GM18858 (cell line): ENCODE measurements at regions not wholly inside any gene's neighbourhood (a gene's known extent, or its start where the extent isn't known, plus 50 kb on each side); places are given as distances from the start of the nearest gene placed in this dataset.
"Not testable (repeated sequence)": the region's sequence is repeated elsewhere in the genome, so short reads cannot be mapped to it uniquely, and the experiment has no call there.

ENCODE experiments used
- ATAC-seq: cut with Tn5 transposase; IDR thresholded peaks from one replicate; pipeline ENCODE4 v1.9.1; 2021; ENCODE audit not compliant: unreplicated experiment

GRCh38 chr2:19109518-19109917 is 248.9 kb downstream of the OSR1 start:
- ATAC-seq, result no peak

DNA sequence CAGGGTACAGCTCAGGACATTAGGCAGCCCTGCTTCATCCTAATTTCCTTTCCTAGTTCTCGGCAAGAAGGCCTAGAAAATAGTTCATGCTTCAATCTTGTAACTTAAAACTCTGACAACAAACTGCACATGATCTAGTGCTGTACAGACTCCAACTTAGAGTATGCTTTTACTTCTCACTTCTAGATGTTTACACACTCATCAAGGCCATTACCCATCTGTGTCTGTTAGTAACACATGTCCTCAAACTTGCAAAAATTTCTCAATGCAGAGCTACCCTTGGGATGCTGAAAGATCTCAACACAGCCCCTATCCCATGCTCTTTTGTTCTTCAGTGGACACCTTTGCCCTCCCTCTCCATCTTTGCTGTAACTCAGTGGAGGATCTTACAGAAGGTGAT is 252.0 kb downstream of the OSR1 start:
- no peak for ATAC-seq

DNA sequence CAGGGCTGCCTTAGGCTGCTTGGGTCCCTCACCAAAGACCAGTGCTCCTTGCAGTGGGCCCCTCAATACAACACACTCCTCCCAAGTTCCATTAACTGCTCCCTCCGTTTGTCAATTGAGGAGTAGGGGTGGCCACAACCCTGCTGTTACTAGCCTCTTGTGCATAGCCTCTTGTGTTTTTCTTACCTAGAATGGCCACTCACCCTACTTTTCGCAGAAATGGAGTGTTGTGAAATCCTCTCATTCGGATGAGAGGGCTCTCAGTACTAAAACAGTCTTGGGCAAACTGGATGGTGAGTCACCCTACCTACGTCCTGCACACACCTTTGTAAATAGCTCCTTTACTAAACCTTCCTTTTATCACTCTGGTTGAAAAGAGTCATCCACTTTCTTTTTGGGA is 253.9 kb downstream of the OSR1 start:
- ATAC-seq, result no peak

DNA sequence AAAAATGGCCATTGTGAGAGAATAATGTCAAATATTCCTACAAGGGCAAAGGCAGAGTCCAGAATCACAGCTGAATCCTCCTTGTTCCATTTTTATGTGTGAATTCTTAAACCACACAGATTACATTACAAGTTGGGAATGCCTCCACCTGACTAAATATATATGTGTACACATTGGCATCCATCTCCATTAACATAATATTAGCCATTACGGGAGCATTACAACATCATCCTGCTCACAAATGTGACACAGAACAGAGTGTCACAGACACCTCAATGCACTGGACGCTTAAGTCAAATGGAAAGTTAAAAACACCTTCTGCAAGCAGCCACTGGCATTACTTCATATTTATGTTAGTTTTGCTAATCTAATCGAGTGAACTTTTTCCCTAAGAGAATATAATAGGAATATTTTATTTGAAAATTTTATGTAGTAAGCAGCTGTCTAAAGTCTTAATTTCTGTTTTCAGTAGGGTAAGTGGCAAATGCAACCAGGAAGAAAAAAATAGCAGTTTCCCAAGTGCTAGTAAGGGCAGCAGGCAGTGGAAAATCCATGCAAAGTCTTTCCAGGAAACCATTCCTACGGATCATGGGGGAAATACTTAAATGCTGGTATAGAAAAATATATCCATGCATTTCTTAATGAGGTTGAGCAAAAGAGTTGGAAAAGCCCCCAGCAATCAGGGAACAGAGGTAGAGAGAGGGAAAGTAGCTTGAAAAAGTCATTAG is 255.6 kb downstream of the OSR1 start:
- no peak for ATAC-seq

DNA sequence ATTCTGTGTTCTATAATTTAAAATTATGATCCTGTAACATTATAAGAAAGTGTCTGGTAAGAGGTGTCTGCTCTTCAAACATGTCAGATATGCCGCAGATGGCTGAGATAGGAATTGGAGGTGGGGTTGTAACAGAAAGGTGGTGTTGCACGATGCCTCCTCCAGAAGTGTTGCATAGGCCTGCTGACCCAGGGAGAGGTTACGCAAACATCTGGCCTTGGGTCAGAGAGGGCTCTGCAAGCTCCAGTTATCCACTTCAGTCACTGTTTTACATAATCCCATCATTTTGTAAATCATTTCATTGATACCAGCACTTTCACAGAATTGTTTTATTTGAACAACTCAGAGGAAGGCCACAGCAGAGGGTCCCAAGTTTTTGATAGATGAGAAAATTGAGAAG is 256.5 kb downstream of the OSR1 start:
- ATAC-seq, result no peak

DNA sequence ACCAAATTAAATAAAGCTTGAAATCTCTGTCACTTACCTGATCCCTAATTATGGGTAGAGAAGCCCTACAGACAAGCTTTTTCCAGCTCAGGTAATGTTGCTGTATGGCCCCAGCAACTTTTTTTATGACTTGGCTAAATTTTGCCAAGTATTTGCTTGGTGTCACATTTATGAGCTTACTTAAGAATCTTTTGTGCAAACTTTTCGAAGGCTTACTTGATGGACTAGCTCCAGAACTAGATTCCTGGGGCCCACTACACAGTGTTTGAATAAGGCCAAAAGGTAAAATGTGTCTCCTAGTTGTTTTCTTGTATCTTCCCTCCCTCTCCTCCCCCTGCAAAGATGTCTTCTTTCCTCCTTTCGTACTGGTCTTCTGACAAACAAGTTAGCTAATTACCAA is 257.9 kb downstream of the OSR1 start:
- ATAC-seq, result no peak

DNA sequence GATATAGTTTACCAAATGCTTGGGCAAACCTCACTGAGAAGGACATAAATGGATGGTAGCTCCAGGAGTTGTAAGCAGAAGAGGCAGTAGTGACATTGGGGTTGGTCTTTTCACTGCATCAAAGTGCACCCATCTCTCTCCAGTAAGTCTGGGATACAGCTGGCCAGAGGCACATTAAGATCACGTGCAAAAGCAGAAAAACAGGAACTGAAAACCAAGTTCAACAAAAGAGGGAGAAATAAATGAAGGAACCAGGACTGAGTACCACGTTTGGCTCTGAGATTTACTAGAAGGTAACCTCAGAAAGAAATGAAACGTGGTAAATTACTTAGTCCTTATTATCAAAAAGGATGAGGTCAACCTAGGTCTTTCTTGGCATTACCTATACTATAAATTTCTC is 259.2 kb downstream of the OSR1 start:
- ATAC-seq, result no peak

DNA sequence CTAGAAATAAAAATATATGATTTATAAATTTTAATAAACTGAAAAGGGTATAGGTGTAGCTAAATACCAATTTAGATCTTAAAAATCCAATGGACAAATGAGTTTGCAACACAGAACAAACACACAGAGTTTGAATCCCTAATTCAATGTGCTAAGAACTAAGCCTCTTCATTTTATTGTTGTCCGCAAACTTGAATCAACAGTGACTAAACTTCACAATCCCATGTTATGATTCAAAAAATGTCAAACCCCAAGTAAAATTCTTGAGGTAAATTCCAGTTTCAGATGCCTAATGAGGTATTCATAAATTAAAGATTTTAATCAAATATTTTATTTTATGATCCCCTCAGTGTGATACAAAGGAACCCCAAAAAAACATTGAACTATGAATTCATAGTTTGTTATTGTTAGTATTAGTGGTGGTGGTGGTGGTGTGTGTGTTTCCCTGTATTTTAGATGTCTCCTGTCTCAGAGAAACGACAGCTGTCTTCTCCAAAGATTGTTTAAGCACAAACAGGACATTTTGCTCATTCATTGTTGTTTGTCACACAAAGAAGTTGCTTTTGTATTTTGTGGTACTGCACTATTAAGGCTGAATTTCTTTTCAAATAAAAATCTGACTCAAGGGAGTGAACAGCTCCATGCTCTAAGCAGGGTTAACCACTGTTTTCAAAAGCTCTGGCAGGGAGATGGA is 259.8 kb downstream of the OSR1 start:
- ATAC-seq, result no peak

DNA sequence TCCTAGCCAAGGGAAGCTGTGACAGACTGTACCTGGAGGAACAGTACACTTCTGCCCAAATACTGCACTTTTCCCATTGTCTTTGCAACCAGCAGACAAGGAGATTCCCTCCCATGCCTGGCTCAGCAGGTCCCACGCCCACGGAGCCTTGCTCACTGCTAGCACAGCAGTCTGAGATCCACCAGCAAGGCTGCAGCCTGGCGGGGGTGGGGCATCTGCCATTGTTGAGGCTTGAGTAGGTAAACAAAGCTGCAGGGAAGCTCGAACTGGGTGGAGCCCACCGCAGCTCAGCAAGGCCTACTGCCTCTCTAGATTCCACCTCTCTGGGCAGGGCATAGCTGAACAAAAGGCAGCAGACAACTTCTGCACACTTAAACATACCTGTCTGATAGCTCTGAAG is 268.9 kb downstream of the OSR1 start:
- ATAC-seq, result not testable (repeated sequence)

DNA sequence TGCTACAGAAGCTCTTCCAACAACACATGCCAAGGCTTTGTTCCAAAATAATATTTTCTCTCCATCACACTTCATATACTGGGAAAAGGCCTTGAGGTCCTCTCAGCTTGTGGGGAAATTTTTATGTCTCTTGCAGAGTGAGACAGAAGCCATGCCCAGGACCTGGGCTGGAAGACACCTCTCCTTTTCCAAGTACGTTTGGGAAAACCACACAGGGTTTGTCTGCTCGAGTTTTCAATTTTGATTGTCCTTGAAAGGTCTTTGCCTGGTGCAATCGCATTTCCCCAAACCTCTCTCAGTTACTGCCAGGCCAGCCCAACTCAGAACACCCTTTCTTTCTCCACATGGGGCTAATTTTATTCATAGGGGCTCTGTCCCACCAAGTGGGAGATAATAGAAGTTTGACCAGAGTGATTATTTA is 272.2 kb downstream of the OSR1 start:
- no peak for ATAC-seq

GRCh38 chr2:19078709-19079108 is 279.7 kb downstream of the OSR1 start:
- ATAC-seq, result no peak

- ATAC-seq, result no peak
Measured at GRCh38 chr2:19073522-19073921, 284.9 kb downstream of the OSR1 start.

- no peak for ATAC-seq
Measured at GRCh38 chr2:19072161-19072560, 286.3 kb downstream of the OSR1 start.

GRCh38 chr2:19070886-19071285 is 287.5 kb downstream of the OSR1 start:
- no peak for ATAC-seq

DNA sequence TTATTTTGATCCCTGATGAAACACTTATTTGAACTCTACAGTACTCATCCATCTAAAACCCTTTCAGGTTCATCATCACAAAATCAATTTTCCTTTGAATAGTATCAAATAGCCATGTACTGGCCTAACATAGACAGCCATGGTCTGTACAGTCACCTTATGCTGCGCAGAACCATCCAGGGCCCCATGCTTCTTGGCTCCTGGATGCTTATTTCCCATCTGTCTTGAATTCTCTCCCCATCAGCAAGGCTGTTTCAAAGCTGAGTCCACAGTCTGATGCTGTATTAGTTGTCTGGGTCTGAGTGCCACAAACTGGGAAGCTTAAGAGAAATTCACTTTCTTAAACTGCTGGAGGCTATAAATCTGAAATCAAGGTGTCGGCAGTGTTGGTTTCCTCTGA is 290.2 kb downstream of the OSR1 start:
- ATAC-seq, result no peak

DNA sequence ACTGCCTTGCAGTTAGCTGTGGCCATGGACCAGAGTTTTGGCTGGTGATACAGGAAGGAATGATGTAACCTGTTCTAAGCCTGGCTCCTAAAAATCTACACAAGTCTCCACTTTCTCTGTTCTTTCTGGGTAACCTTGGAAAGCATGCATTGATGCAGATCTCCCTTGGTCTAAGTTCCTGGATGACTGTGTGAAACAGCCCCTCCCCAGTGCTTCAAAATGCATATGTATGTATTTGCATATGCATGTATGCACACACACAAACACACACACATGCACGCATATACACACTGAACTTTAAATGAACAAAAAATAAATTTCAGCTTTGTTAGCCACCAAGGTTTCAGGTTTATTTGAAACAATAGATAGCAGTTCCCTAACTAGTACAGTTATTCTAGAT is 296.1 kb downstream of the OSR1 start:
- ATAC-seq, result no peak

DNA sequence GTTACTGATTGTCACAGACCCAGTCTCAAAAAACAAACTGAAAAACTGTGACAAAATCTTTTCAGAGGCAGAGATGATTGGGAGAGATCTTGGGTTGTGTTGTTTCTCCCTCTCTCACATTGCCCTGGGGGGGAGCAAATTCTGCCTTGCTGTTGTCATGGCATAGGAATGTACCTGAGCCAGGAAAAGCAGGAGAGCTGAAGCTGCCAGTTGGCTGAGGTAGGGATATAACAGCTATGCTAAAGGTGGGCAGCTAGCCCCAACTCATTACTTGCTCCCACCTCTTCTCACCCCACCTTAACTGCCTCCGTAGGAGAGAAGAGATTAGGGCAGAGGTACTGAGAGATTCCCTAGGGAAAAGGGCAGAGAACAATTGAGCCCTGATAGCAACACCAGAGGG is 299.3 kb downstream of the OSR1 start:
- no peak for ATAC-seq

DNA sequence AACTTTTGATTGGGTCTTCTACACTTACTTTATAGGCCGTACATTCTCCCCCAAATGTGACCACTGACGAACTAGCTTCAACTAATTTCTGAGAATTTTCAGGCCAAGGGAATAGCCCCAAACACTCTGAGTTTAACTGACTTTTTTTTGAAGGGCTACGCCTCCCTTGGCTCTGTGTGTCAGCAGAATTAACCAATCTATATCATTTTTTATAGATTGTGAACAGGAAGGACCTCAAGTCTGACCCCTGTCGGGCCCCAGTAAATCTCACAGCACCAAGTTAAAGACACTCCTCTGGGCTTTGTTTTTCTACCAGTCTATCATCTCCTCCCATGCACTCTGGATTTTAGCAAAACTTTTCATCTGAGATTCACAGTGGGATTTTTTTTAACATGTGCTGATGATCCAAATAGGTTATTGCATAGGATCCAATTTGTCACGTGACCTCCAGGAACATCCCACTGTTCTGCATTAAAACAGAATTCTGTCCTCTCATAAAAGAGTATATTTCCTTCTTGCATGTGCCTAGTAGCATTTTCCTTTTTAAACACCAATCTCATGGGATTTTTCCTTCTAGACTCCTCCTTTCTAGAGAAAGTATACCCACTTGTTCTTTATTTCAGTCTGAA is 307.1 kb downstream of the OSR1 start:
- ATAC-seq, result no peak

DNA sequence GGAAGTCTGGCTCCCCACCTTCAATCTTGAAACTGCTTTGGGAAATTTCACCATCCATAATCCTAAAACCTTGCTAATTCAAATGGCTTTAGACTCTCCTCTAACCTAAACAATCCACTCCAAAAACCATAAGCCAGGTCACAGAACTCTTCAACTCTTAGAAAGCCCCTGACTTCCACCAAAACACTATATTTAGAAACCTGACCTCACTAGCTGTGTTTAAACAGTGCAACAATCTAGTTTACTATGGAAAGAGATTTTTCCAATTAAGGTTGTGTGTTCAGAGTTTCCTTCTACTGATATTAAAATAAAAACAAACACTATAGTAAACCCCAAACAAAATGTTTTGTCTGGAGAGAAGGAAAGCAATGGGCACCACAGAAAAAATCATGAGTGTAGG is 308.1 kb downstream of the OSR1 start:
- no peak for ATAC-seq

DNA sequence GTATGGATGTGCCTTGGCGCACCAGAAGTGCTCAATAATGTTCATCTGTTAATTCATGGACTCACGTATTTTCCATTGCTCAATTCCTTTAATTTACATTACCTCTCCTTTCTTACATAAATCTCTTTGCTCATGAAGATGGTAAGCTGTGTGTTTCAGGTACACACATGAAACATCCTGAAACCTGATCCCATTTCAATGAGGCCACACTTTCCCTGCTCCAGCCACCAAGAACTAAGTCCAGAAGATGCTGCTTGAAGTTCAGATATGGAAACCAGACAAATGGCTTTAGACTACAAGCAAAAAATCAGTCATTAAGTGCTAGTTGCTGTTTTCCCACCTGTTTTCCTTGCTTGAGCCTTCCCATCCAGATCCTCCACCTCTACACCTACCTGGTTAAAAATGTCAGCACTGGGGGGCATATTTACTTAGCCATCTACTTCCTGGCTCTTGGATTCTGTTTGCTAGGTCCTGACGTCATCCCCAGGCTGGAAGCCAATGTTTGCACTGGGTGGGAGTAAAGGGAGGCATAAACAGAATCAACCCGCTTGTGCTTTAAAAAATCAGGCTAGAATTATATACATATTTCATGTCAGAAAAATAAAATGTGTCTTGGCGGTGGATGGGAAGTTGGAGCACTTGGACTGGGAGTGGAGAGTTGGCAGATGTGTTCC is 309.7 kb downstream of the OSR1 start:
- no peak for ATAC-seq

DNA sequence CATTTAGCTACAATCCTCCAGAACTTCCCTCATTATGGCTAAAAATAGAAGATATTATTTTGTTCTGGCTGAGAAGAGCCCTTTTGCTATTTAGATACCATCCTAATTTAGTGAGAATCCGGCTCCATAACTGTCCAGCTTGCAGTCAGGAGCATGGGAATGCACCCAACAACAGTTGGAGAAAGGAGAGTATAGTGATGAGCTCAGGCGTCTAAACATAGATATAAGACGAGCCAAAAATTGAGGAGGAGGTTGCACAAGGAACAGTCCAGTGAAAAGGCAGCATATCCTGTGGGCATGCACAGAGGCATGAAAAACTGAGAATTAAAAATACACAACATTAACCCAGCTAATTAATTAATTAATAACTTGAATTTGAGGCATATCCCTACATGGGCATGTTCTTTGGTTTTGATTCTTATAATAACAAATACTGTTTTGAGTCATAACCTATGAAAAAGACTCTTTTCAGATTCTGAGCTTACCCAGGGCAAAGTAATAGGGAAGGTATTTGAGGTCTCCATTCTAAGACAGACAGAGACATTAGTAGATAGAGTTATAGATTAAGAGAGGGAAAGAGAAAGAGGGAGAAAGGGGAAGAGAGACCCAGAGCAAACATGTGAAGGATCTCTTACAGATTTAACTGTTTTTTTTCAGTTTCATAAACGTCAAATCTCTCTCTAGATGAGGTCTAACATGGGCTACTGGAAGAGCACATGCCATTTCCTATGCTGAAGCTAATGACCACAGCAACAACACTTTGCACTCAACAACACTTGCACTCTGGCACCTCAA is 311.2 kb downstream of the OSR1 start:
- ATAC-seq, result peak; percentile 85
